ENCODE measurements at regions not wholly inside any gene's neighbourhood (a gene's known extent, or its start where the extent isn't known, plus 50 kb on each side); places are given as distances from the start of the nearest gene placed in this dataset.

DNA sequence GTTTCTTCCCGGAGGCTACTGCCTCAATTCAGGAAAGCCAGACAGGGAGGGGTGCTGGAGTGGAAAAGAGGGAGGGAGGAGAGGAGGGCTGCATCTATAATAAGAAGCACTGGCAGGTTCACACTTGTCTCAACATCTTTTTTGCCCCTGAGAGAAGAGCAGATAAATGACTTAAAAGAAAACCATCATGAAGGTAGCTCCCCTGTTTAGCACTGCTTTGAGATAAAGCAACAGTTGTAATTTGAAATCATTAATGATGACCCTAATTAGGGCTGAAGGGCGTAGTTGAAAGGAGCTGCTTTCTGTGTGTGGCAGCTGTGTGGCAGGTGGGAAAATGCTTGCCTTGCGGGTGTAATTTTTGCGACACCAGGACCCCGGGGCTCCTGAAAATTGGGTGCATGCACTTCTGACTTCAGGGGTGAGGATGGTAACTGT, 222.8 kb upstream of the IL12A start:
- peak overlapping the region; percentile 66 for H3K4me3 ChIP-seq (ENCODE audit: low read depth, low read length)
- peak; percentile 94 for DNase-seq (ENCODE audit: low read depth)
- no peak for FAIRE-seq
- H3K36me3 ChIP-seq (ENCODE audit: control insufficient read depth, insufficient read depth, low read length), result no peaks in the 10 kb centered on the region
- no peaks in the 10 kb centered on the region for H3K27me3 ChIP-seq (ENCODE audit: control insufficient read depth, insufficient read depth, low read length)
- TF ChIP-seq, protein P1, sequence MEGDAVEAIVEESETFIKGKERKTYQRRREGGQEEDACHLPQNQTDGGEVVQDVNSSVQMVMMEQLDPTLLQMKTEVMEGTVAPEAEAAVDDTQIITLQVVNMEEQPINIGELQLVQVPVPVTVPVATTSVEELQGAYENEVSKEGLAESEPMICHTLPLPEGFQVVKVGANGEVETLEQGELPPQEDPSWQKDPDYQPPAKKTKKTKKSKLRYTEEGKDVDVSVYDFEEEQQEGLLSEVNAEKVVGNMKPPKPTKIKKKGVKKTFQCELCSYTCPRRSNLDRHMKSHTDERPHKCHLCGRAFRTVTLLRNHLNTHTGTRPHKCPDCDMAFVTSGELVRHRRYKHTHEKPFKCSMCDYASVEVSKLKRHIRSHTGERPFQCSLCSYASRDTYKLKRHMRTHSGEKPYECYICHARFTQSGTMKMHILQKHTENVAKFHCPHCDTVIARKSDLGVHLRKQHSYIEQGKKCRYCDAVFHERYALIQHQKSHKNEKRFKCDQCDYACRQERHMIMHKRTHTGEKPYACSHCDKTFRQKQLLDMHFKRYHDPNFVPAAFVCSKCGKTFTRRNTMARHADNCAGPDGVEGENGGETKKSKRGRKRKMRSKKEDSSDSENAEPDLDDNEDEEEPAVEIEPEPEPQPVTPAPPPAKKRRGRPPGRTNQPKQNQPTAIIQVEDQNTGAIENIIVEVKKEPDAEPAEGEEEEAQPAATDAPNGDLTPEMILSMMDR (IDR thresholded peaks at IDR 0.05; ENCODE audit: insufficient read depth, low read length, severe bottlenecking), result no peak

DNA sequence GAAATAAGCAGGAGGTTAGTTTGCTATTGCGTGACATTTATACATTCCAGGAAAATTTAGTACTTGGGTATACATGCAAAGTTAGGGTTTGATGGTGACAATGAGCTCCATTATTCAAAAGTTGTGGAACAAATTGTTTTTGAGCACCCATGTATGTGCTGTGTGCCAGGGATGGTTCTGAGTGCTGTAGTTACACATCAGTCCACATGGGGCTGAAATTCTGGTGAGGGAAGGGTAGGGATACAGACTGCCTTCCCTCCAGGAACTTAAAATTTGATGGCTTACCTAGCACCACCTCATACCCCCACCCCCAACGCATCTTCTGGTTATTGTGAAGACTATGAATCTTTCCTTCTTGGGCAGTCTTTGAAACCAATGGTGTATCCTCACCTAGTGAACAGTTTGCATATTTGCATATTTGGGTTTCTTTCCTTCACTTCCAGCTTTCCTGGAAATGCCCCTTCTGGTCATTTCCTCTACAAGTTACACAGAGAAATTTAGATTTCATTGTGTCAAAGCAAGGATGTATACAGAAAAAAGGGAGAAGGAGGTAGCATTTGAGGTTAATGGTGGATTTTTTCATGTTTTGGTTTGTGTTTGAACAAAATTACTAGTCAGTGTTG, 222.0 kb upstream of the IL12A start:
- no peak overlapping the region for H3K4me3 ChIP-seq (ENCODE audit: low read depth, low read length)

DNA sequence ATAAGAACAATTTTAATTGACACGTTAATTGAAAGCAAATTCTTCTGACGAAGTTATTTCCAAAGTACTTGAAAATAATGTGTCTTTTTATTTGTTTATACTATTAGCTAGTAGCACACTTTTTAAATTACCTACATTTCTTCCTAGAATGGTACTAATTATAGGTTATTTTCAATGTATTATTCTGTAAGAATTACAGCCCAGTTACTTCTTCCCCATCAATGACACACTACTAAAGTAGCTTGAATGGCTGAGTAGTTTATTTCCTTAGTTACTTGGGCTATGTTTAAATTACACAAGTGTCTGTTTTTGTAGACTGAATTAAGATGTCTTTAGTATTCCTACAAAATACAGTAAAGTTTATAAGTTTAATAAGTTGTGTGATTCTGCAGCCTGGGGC, 217.6 kb upstream of the IL12A start:
- DNase-seq (ENCODE audit: low read depth), result no peak
- H3K36me3 ChIP-seq (ENCODE audit: control insufficient read depth, insufficient read depth, low read length), result no peaks in the 10 kb centered on the region
- FAIRE-seq, result no peak
- no peaks in the 10 kb centered on the region for H3K27me3 ChIP-seq (ENCODE audit: control insufficient read depth, insufficient read depth, low read length)
- no peak overlapping the region for H3K4me3 ChIP-seq (ENCODE audit: low read depth, low read length)
- TF ChIP-seq, protein P1 (IDR thresholded peaks at IDR 0.05; ENCODE audit: insufficient read depth, low read length, severe bottlenecking), result no peak

More for the DNA sequence above, 222.0 kb upstream of the IL12A start:
- no peak for FAIRE-seq
- TF ChIP-seq, protein P1 (IDR thresholded peaks at IDR 0.05; ENCODE audit: insufficient read depth, low read length, severe bottlenecking), result peak; percentile 48
- Histone ChIP-seq H3K27me3 (ENCODE audit: control insufficient read depth, insufficient read depth, low read length) (no peaks in the 10 kb centered on the region), H3K36me3 (ENCODE audit: control insufficient read depth, insufficient read depth, low read length) (no peaks in the 10 kb centered on the region)
- peak; percentile 46 for DNase-seq (ENCODE audit: low read depth)

DNA sequence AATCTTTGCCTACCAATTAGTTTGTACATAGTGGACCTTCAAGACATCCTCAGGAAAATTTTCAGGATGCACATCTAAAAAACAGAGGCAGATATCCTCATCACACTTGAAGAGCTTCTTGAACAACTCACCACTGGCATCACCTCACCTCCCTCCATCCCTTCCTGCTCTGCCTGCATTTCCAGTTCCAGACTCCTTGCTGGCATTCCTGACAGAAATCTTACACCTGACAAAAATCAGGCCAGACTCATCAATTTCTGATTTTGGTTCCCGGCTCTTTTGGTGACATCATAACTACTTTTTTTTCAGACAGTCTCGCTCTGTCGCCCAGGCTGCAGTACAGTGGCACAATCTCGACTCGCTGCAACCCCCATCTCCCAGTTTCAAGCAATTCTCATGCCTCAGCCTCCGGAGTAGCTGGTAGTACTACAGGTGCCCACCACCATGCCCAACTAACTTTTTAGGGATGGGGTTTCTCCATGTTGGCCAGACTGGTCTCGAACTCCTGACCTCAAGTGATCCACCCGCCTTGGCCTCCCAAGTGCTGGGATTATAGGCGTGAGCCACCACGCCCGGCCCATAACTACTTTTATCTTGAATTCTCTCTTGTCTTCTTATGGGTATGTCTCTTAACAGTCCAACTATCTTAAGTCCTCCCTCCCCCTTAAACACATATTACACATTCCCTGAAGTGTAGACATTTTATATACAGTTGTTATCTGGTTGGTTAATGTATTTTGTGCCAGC, 216.6 kb upstream of the IL12A start:
- H3K36me3 ChIP-seq (ENCODE audit: control insufficient read depth, insufficient read depth, low read length), result no peaks in the 10 kb centered on the region
- TF ChIP-seq, protein P1 (IDR thresholded peaks at IDR 0.05; ENCODE audit: insufficient read depth, low read length, severe bottlenecking), result no peak
- H3K27me3 ChIP-seq (ENCODE audit: control insufficient read depth, insufficient read depth, low read length), result no peaks in the 10 kb centered on the region
- no peak overlapping the region for H3K4me3 ChIP-seq (ENCODE audit: low read depth, low read length)
- DNase-seq (ENCODE audit: low read depth) (peak; percentile 38), FAIRE-seq (peak; percentile 62)

DNA sequence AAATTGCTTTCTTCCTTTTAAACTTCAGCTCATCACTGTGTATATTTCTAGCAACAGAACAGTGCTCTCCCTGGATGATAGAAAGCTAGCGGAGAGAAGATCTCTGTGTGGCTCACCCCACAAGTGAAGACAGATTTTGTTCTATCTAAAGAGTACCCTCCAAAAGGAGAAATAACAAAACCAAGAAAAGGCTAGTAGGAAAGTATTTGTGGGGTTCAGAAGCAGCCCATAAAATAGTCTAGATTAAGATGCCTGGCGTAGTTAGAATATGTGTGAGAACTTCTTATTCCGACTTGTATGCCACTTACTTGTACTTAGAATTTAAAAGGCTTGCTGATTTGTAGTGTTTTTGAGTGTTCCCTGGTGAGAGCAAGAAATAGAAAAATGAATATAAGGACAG, 214.9 kb upstream of the IL12A start:
- no peak for DNase-seq (ENCODE audit: low read depth)
- Histone ChIP-seq H3K36me3 (ENCODE audit: control insufficient read depth, insufficient read depth, low read length) (no peaks in the 10 kb centered on the region), H3K27me3 (ENCODE audit: control insufficient read depth, insufficient read depth, low read length) (no peaks in the 10 kb centered on the region), H3K4me3 (ENCODE audit: low read depth, low read length) (no peak overlapping the region)
- TF ChIP-seq, protein P1 (IDR thresholded peaks at IDR 0.05; ENCODE audit: insufficient read depth, low read length, severe bottlenecking), result no peak
- no peak for FAIRE-seq

Data from bronchial epithelial cell (primary cell).